Hepatocyte (in vitro differentiated cells): ENCODE measurements at regions not wholly inside any gene's neighbourhood (a gene's known extent, or its start where the extent isn't known, plus 50 kb on each side); places are given as distances from the start of the nearest gene placed in this dataset.

Experiments used
- DNase-seq: peaks from one replicate; pipeline ENCODE4 v3.0.0-alpha.2; 2016; ENCODE audit warnings: low spot score
- H2AFZ ChIP-seq: fragments of 200-600 bp; sonication (generic); 2 replicates; pipeline ENCODE4 v1.6.0; 2016; ENCODE audit warnings: antibody characterized with exemption, mild to moderate bottlenecking
- H3K27ac ChIP-seq: fragments of 200-600 bp; sonication (generic); 2 replicates; pipeline ENCODE4 v1.5.1; 2016; ENCODE audit warnings: mild to moderate bottlenecking
- H3K27me3 ChIP-seq: fragments of 200-600 bp; sonication (generic); 2 replicates; pipeline ENCODE4 v1.6.1; 2016
- H3K36me3 ChIP-seq: fragments of 200-600 bp; sonication (generic); replicated peaks from 2 replicates; pipeline ENCODE4 v1.5.1; 2016; ENCODE audit warnings: low read depth; ENCODE audit not compliant: insufficient read depth
- H3K4me1 ChIP-seq: fragments of 200-600 bp; sonication (generic); 2 replicates; pipeline ENCODE4 v1.5.1; 2016; ENCODE audit warnings: mild to moderate bottlenecking, moderate library complexity; ENCODE audit not compliant: insufficient read depth
- H3K4me2 ChIP-seq: fragments of 200-600 bp; sonication (generic); 2 replicates; pipeline ENCODE4 v1.6.0; 2016
- H3K4me3 ChIP-seq: fragments of 200-600 bp; sonication (generic); 2 replicates; pipeline ENCODE4 v1.5.1; 2016; ENCODE audit warnings: mild to moderate bottlenecking
- H3K79me2 ChIP-seq: fragments of 200-600 bp; sonication (generic); 2 replicates; pipeline ENCODE4 v1.6.0; 2017; ENCODE audit warnings: mild to moderate bottlenecking
- H3K9me2 ChIP-seq: fragments of 200-600 bp; sonication (generic); replicated peaks from 2 replicates; pipeline ENCODE4 v1.6.0; 2017; ENCODE audit warnings: mild to moderate bottlenecking; ENCODE audit not compliant: insufficient read depth
- H3K9me3 ChIP-seq: fragments of 200-600 bp; sonication (generic); 2 replicates; pipeline ENCODE4 v1.5.1; 2016; ENCODE audit warnings: low read depth, mild to moderate bottlenecking
- H4K20me1 ChIP-seq: fragments of 200-600 bp; sonication (generic); 2 replicates; pipeline ENCODE4 v1.6.0; 2016; ENCODE audit warnings: mild to moderate bottlenecking; ENCODE audit not compliant: insufficient read depth, poor library complexity, severe bottlenecking
- CTCF ChIP-seq: fragments of 200-600 bp; sonication (generic); IDR thresholded peaks from 2 replicates; pipeline ENCODE4 v1.5.1; 2016; ENCODE audit warnings: antibody characterized with exemption, mild to moderate bottlenecking; ENCODE audit not compliant: poor library complexity
- EZH2 ChIP-seq: fragments of 200-600 bp; sonication (generic); IDR thresholded peaks from 2 replicates; pipeline ENCODE4 v1.6.1; 2016; ENCODE audit warnings: antibody characterized with exemption, mild to moderate bottlenecking, borderline replicate concordance
- EZH2phosphoT487 ChIP-seq: fragments of 200-600 bp; sonication (generic); IDR thresholded peaks from one replicate; pipeline ENCODE4 v1.6.1; 2018; ENCODE audit warnings: antibody characterized with exemption, mild to moderate bottlenecking, low read depth, moderate library complexity; ENCODE audit not compliant: unreplicated experiment, severe bottlenecking
- WGBS: methylation state at CpG from one replicate; pipeline ENCODE4 v1.1.6; 2016; ENCODE audit warnings: low lambda C conversion rate; ENCODE audit errors: missing lambda C conversion rate; 5-methylcytosine and 5-hydroxymethylcytosine counted together

- H2AFZ ChIP-seq, result no peak overlapping the region
- no peaks in the 10 kb centered on the region for H3K79me2 ChIP-seq
- TF ChIP-seq EZH2phosphoT487 (no peak), EZH2 (no peak), CTCF (no peak)
- H3K9me3 ChIP-seq, result no peaks in the 10 kb centered on the region
- no peak overlapping the region for H3K4me2 ChIP-seq
- no peaks in the 10 kb centered on the region for H3K36me3 ChIP-seq
- H3K4me3 ChIP-seq, result no peak overlapping the region
- no peaks in the 10 kb centered on the region for H3K4me1 ChIP-seq
- no peak for DNase-seq
- H4K20me1 ChIP-seq, result no peaks in the 10 kb centered on the region
- H3K27ac ChIP-seq, result no peak overlapping the region
- H3K27me3 ChIP-seq, result no peaks in the 10 kb centered on the region
- H3K9me2 ChIP-seq, result no peaks in the 10 kb centered on the region
Measured at GRCh38 chr5:125612776-125613175, 810.4 kb upstream of the GRAMD2B start.

- no peak for TF ChIP-seq EZH2phosphoT487
- no peak for TF ChIP-seq CTCF
- TF ChIP-seq EZH2, result no peak
- Histone ChIP-seq H3K27ac (no peak overlapping the region), H4K20me1 (no peaks in the 10 kb centered on the region), H2AFZ (no peak overlapping the region), H3K4me2 (no peak overlapping the region), H3K36me3 (no peaks in the 10 kb centered on the region), H3K9me3 (no peaks in the 10 kb centered on the region), H3K79me2 (no peaks in the 10 kb centered on the region), H3K27me3 (no peaks in the 10 kb centered on the region), H3K9me2 (no peaks in the 10 kb centered on the region), H3K4me3 (no peak overlapping the region), H3K4me1 (no peaks in the 10 kb centered on the region)
- 97% methylated on average over 1 of the region's 1 CpG for WGBS
- no peak for DNase-seq
Measured at GRCh38 chr5:125630237-125630636, 793.0 kb upstream of the GRAMD2B start.

GRCh38 chr5:125633523-125633922 is 789.7 kb upstream of the GRAMD2B start:
- WGBS, result 100% methylated on average over 1 of the region's 1 CpG
- Histone ChIP-seq H3K36me3 (no peaks in the 10 kb centered on the region), H4K20me1 (no peaks in the 10 kb centered on the region), H3K4me1 (no peaks in the 10 kb centered on the region), H3K4me2 (no peak overlapping the region), H3K27me3 (no peaks in the 10 kb centered on the region), H3K9me2 (no peaks in the 10 kb centered on the region), H3K79me2 (no peaks in the 10 kb centered on the region), H3K27ac (no peak overlapping the region), H3K9me3 (no peaks in the 10 kb centered on the region), H3K4me3 (no peak overlapping the region), H2AFZ (no peak overlapping the region)
- no peak for DNase-seq
- no peak for TF ChIP-seq CTCF

- Histone ChIP-seq H3K79me2 (no peaks in the 10 kb centered on the region), H3K9me3 (no peaks in the 10 kb centered on the region), H3K9me2 (no peaks in the 10 kb centered on the region), H3K36me3 (no peaks in the 10 kb centered on the region), H3K27ac (no peak overlapping the region), H3K27me3 (no peaks in the 10 kb centered on the region), H3K4me1 (no peaks in the 10 kb centered on the region), H3K4me2 (no peak overlapping the region), H3K4me3 (no peak overlapping the region), H4K20me1 (no peaks in the 10 kb centered on the region), H2AFZ (no peak overlapping the region)
- DNase-seq, result no peak
- 100% methylated on average over 1 of the region's 1 CpG for WGBS
- TF ChIP-seq EZH2phosphoT487 (no peak), CTCF (no peak), EZH2 (no peak)
Measured at GRCh38 chr5:125634216-125634835, 788.9 kb upstream of the GRAMD2B start.
